Gastroesophageal sphincter (tissue), 4 donors: ENCODE measurements at regions not wholly inside any gene's neighbourhood (a gene's known extent, or its start where the extent isn't known, plus 50 kb on each side); places are given as distances from the start of the nearest gene placed in this dataset.

Experiments used
- ATAC-seq: fragments of 150-250 bp; one replicate; pipeline ENCODE4 v1.9.1; 2016; ENCODE audit warnings: mild to moderate bottlenecking, moderate library complexity
- H3K27ac ChIP-seq, 4 donors: fragments of 200-600 bp; sonication (generic) in 3 of 4; 1 replicate in 3 of 4; 2 replicates in 1 of 4; pipeline ENCODE4 v1.5.1; 2016 to 2019
- H3K27me3 ChIP-seq: fragments of 200-600 bp; sonication (generic); one replicate; pipeline ENCODE4 v1.5.1; 2019
- H3K36me3 ChIP-seq, 2 donors: fragments of 200-600 bp; sonication (generic); one replicate each; pipeline ENCODE4 v1.5.1; 2019; ENCODE audit warnings: control low read depth in 1 of 2
- H3K4me1 ChIP-seq, 3 donors: fragments of 200-600 bp; sonication (generic); 1 replicate in 2 of 3; 2 replicates in 1 of 3; pipeline ENCODE4 v1.5.1; 2016 to 2019; ENCODE audit warnings: control low read depth in 2 of 3
- H3K4me3 ChIP-seq, 2 donors: fragments of 200-600 bp; sonication (generic); one replicate each; pipeline ENCODE4 v1.5.1; 2019; ENCODE audit warnings: mild to moderate bottlenecking in 1 of 2, moderate library complexity in 1 of 2
- H3K9me3 ChIP-seq, 3 donors: fragments of 200-600 bp; sonication (generic); one replicate each; pipeline ENCODE4 v1.5.1; 2017 to 2019; ENCODE audit warnings: control low read depth in 2 of 3
- EP300 ChIP-seq: sonication (generic); formaldehyde crosslinking; IDR thresholded peaks from one replicate; pipeline ENCODE4 v1.6.1; 2017; ENCODE audit warnings: antibody characterized with exemption, mild to moderate bottlenecking
- POLR2A ChIP-seq, 2 donors: fragments of 450-650 bp; IDR thresholded peaks; one replicate each; pipeline ENCODE4 v1.6.1; 2017; ENCODE audit warnings: antibody characterized with exemption in 2 of 2, mild to moderate bottlenecking in 2 of 2, moderate library complexity in 1 of 2
- POLR2AphosphoS5 ChIP-seq: sonication (generic); formaldehyde crosslinking; IDR thresholded peaks from one replicate; pipeline ENCODE4 v1.6.1; 2017; ENCODE audit warnings: antibody characterized with exemption
- WGBS, 2 donors: methylation state at CpG; one replicate each; pipeline ENCODE4 v1.1.5; 2018; ENCODE audit warnings: low coverage in 1 of 2; 5-methylcytosine and 5-hydroxymethylcytosine counted together
- TF ChIP-seq, protein P1 (sequence below), 4 experiments: fragments of 200-600 bp in 2 of 4; fragments of 450-650 bp in 2 of 4; sonication (generic) in 1 of 4; IDR thresholded peaks; one replicate each; pipeline ENCODE4 v1.5.1; 2017 to 2019; ENCODE audit warnings: antibody characterized with exemption in 4 of 4, mild to moderate bottlenecking in 2 of 4, moderate library complexity in 2 of 4

DNA sequence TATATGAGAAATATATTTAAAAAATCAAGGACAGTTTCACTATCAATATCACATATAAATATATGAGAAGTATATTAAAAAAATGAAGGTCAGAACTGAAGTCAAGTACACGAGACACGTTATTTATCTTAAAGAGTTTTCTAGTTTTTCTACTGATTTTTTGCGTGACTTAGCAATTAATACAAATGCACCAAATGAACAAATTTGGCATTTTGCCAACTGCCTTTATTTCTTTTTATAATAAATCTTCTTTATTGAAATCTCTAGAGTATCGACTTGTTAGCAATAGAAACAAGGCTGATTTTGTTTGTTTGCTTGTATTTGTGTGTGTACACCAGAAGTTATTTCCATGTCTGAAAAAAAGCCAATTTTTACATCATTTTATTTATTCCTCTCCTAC is 1684.7 kb upstream of the RAG2 start:
- Histone ChIP-seq H3K4me3 (no peak overlapping the region), H3K9me3 (no peaks in the 10 kb centered on the region), H3K27me3 (no peaks in the 10 kb centered on the region), H3K36me3 (no peaks in the 10 kb centered on the region), H3K27ac (no peak overlapping the region), H3K4me1 (no peaks in the 10 kb centered on the region)
- TF ChIP-seq, protein P1, sequence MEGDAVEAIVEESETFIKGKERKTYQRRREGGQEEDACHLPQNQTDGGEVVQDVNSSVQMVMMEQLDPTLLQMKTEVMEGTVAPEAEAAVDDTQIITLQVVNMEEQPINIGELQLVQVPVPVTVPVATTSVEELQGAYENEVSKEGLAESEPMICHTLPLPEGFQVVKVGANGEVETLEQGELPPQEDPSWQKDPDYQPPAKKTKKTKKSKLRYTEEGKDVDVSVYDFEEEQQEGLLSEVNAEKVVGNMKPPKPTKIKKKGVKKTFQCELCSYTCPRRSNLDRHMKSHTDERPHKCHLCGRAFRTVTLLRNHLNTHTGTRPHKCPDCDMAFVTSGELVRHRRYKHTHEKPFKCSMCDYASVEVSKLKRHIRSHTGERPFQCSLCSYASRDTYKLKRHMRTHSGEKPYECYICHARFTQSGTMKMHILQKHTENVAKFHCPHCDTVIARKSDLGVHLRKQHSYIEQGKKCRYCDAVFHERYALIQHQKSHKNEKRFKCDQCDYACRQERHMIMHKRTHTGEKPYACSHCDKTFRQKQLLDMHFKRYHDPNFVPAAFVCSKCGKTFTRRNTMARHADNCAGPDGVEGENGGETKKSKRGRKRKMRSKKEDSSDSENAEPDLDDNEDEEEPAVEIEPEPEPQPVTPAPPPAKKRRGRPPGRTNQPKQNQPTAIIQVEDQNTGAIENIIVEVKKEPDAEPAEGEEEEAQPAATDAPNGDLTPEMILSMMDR (IDR thresholded peaks at IDR 0.05) = no peak
- TF ChIP-seq POLR2A (IDR thresholded peaks at IDR 0.05) = no peak
- TF ChIP-seq POLR2AphosphoS5 = no peak
- no peak for TF ChIP-seq EP300
- no peak for ATAC-seq
- WGBS, 2 donors = 78 to 80% methylated on average over 4 of the region's 4 CpGs

DNA sequence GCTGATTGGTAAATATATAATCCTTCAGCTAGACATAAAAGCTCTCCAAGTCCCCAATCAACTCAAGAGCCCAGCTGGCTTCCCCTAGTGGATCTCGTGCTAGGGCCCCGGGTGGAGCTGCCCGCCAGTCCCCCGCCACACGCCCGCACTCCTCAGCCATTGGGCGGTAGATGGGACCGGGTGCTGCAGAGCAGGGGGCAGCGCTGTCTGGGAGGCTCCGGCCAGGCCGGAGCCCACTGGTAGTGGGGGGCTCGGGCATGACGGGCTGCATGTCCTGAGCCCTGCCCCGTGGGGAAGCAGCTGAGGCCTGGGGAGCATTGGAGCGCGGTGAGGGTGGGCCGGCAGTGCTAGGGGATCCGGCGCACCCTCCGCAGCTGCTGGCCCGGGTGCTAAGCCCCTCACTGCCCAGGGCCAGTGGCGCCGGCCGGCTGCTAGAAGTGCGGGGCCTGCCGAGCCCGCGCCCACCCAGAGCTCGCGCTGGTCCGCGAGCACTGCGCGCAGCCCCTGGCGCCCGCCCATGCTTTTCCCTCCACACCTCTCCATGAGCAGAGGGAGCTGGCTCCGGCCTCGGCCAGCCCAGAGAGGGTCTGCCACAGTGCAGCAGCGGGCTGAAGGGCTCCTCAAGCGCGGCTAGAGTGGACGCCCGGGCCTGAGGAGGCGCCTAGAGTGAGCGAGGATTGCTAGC is 1680.6 kb upstream of the RAG2 start:
- H3K4me3 ChIP-seq = no peak overlapping the region
- ATAC-seq = no peak
- H3K4me1 ChIP-seq = no peaks in the 10 kb centered on the region
- no peak for TF ChIP-seq EP300
- TF ChIP-seq POLR2AphosphoS5 = no peak
- TF ChIP-seq, protein P1 (IDR thresholded peaks at IDR 0.05) = no peak
- TF ChIP-seq POLR2A (IDR thresholded peaks at IDR 0.05) = no peak
- no peak overlapping the region for H3K27ac ChIP-seq
- no peaks in the 10 kb centered on the region for H3K27me3 ChIP-seq
- whole genome bisulfite sequencing, 2 donors = 87 to 96% methylated on average over 3 to 10 of the region's 45 CpGs
- H3K36me3 ChIP-seq = no peaks in the 10 kb centered on the region
- no peaks in the 10 kb centered on the region for H3K9me3 ChIP-seq

DNA sequence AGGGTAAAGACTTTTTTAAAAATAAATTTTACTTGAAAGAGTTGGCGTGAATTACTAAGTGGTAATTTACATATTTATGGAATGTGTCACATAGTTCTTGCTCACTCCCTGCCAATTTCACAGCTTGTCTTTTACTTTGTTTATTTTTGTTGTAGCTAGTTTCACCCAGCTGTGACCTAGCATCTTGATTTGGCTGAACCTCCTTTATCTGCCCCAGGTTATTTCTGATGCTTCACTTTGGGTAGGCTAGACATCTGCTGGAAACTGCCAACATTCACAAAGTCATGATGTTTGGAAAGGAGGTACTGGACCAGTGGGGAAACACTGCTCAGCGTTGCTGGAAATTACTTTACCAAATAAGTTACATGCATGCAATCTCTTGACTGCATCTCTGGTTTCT is 1676.0 kb upstream of the RAG2 start:
- WGBS, 2 donors = 48 to 50% methylated on average over 2 of the region's 2 CpGs
- Histone ChIP-seq H3K27me3 (no peaks in the 10 kb centered on the region), H3K36me3 (no peaks in the 10 kb centered on the region), H3K27ac (no peak overlapping the region), H3K4me3 (no peak overlapping the region), H3K9me3 (no peaks in the 10 kb centered on the region), H3K4me1 (no peaks in the 10 kb centered on the region)
- ATAC-seq = no peak
- TF ChIP-seq, protein P1 (IDR thresholded peaks at IDR 0.05) = no peak
- no peak for TF ChIP-seq POLR2AphosphoS5
- TF ChIP-seq EP300 = no peak
- no peak for TF ChIP-seq POLR2A (IDR thresholded peaks at IDR 0.05)

DNA sequence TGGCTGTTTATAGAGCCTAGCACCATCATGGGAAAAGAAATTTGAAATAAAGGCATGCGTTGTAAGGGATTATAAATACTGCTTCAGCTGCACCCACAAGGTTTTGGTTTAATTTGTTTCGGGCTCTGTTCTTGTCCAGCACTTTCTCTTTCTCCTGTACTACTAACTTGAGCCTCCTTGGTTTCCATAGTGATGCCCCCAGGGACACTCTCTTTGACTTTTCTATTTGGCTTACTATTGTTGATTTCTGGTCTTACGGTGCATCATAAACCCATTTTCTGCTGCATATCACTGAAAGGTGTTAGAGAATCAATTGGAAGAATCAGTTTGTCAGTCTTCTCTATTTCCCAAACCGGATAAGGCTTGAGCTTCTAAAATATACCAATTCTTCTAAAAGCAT is 1674.3 kb upstream of the RAG2 start:
- H3K4me3 ChIP-seq = no peak overlapping the region
- no peak for ATAC-seq
- no peaks in the 10 kb centered on the region for H3K27me3 ChIP-seq
- 59 to 81% methylated on average over 4 of the region's 4 CpGs for WGBS, 2 donors
- no peak overlapping the region for H3K27ac ChIP-seq
- TF ChIP-seq POLR2A (IDR thresholded peaks at IDR 0.05) = no peak
- TF ChIP-seq POLR2AphosphoS5 = no peak
- TF ChIP-seq, protein P1 (IDR thresholded peaks at IDR 0.05) = no peak
- no peak for TF ChIP-seq EP300
- H3K9me3 ChIP-seq = no peaks in the 10 kb centered on the region
- no peaks in the 10 kb centered on the region for H3K36me3 ChIP-seq
- no peaks in the 10 kb centered on the region for H3K4me1 ChIP-seq

DNA sequence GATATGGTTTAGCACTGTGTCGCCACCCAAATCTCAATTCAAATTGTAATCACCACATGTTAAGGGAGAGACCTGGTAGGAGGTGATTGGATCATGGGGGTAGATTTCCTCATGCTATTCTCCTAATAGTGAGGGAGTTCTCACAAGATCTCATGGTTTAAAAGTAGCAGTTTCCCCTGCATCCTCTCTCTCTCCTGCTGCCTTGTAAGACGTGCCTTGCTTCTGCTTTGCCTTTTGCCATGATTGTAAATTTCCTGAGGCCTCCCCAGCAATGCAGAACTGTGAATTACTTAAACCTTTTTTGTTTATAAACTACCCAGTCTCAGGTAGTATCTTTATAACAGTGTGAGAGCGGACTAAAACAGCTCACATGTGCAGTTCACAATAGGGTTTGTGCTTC is 1668.7 kb upstream of the RAG2 start:
- no peak for ATAC-seq
- Histone ChIP-seq H3K4me1 (no peaks in the 10 kb centered on the region), H3K27ac (no peak overlapping the region), H3K9me3 (peaks cover 0 to 3% (median 0%) of the 10 kb centered on the region in 3 donors), H3K36me3 (no peaks in the 10 kb centered on the region), H3K4me3 (no peak overlapping the region), H3K27me3 (no peaks in the 10 kb centered on the region)
- 69 to 80% methylated on average over 1 to 3 of the region's 3 CpGs for whole genome bisulfite sequencing, 2 donors
- no peak for TF ChIP-seq POLR2AphosphoS5
- no peak for TF ChIP-seq EP300
- TF ChIP-seq, protein P1 (IDR thresholded peaks at IDR 0.05) = no peak
- no peak for TF ChIP-seq POLR2A (IDR thresholded peaks at IDR 0.05)
